ENCODE measurements at regions not wholly inside any gene's neighbourhood (a gene's known extent, or its start where the extent isn't known, plus 50 kb on each side); places are given as distances from the start of the nearest gene placed in this dataset.

DNA sequence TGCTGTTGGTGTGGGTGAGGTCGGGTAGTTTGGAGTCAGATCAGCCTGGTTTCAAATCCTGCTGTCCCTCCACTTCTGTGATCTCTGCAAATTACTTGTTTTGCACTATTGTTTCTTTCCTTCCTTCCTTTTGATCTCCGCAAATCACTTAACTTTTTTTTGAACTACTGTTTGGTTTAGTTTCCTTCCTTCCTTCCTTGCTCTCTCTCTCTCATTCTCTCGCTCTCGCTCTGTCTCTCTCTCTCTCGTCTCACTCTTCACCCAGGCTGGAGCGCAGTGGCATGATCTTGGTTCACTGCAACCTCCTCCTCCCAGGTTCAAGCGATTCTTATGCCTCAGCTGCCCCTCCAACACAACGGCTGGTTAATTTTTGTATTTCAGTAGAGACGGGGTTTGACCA, 141.6 kb upstream of the ITGA6 start:
- TF ChIP-seq, protein P1, sequence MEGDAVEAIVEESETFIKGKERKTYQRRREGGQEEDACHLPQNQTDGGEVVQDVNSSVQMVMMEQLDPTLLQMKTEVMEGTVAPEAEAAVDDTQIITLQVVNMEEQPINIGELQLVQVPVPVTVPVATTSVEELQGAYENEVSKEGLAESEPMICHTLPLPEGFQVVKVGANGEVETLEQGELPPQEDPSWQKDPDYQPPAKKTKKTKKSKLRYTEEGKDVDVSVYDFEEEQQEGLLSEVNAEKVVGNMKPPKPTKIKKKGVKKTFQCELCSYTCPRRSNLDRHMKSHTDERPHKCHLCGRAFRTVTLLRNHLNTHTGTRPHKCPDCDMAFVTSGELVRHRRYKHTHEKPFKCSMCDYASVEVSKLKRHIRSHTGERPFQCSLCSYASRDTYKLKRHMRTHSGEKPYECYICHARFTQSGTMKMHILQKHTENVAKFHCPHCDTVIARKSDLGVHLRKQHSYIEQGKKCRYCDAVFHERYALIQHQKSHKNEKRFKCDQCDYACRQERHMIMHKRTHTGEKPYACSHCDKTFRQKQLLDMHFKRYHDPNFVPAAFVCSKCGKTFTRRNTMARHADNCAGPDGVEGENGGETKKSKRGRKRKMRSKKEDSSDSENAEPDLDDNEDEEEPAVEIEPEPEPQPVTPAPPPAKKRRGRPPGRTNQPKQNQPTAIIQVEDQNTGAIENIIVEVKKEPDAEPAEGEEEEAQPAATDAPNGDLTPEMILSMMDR (IDR thresholded peaks at IDR 0.05; ENCODE audit: low read depth, low read length) = no peak
- no peaks in the 10 kb centered on the region for H3K36me3 ChIP-seq
- H3K4me3 ChIP-seq = no peak overlapping the region
- DNase-seq (ENCODE audit: low read depth in 1 of 2, low spot score in 1 of 2) = no peak
- peak overlapping the region; percentile 46 for H3K27ac ChIP-seq
- H3K9me3 ChIP-seq (ENCODE audit: low read depth) = no peaks in the 10 kb centered on the region
- H3K27me3 ChIP-seq = no peaks in the 10 kb centered on the region
- peaks cover 26% of the 10 kb centered on the region for H3K4me1 ChIP-seq (ENCODE audit: low read depth)

DNA sequence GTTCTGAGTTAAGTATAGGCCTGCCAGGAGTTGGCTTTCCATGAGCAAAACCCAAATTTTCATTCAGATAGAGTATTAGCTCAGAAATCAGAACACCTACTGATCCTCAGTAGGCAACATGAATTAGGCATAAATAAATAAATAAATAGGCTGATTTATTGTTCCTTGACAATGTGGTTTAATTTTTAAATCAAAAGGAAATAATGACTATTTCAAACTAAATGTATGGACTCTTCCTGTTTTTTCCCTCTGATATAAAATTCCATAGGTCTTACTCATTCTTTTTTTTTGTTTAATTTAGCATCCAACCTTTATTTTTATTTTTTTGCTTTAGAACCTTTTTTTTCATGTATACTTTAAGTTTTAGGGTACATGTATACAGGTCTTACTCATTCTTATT, 140.2 kb upstream of the ITGA6 start:
- Histone ChIP-seq H3K4me1 (ENCODE audit: low read depth) (peaks cover 22% of the 10 kb centered on the region), H3K4me3 (no peak overlapping the region), H3K9me3 (ENCODE audit: low read depth) (no peaks in the 10 kb centered on the region), H3K27ac (no peak overlapping the region), H3K36me3 (no peaks in the 10 kb centered on the region), H3K27me3 (no peaks in the 10 kb centered on the region)
- DNase-seq (ENCODE audit: low read depth in 1 of 2, low spot score in 1 of 2) = no peak
- TF ChIP-seq, protein P1 (IDR thresholded peaks at IDR 0.05; ENCODE audit: low read depth, low read length) = no peak

DNA sequence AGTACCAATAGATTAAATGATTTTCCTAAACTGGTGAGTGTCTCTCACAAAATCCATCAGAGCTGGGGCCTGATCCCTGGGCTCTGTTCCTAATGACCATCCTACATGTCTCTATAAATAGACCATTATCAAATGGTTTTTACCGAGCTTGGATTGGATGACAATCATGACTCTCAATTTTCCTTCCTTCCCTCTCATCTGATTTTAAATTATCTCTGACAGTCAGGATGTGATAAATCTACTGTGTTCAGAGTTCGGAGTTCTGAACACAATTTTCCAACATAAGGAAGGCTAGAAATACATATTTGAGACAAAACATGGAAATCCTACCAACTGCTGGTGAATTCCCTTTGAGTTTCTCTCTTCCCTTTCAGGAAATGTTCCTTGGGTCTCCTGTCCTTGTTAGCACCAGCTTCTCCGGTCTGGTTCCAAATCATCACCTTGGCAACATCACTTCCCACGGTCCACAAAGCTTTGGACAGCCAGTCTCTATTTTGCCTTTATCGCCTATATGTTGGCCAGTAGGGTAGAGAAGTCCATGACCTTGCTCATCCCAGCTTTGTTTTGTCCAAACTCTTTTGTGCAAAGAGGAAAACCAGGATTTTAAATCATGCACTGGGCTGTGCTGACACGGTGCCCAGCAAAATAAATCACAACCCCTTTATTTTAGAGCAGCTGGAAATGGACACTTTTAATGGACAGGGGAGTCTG, 139.6 kb upstream of the ITGA6 start:
- Histone ChIP-seq H3K27ac (no peak overlapping the region), H3K9me3 (ENCODE audit: low read depth) (no peaks in the 10 kb centered on the region), H3K36me3 (no peaks in the 10 kb centered on the region), H3K27me3 (no peaks in the 10 kb centered on the region), H3K4me1 (ENCODE audit: low read depth) (peaks cover 19% of the 10 kb centered on the region), H3K4me3 (no peak overlapping the region)
- DNase-seq (ENCODE audit: low read depth in 1 of 2, low spot score in 1 of 2) = no peak
- TF ChIP-seq, protein P1 (IDR thresholded peaks at IDR 0.05; ENCODE audit: low read depth, low read length) = no peak

DNA sequence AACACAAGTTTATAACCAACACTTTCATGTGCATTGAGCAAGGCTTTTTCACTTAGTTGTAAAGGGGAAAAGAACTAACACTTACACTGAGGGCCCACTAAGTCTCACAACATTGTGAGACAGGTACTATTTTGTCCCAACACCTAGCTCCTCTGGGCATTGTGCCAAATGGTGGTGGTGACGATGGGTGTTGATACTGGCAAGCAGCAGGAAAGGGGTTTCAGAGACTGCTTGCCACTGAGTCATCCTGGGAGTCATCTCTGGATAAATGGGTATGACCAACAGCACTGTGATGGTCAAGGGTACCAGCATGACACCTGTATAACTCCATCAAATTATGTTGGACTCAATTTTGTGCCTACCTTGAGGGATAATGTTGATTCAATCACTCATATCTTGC, 138.8 kb upstream of the ITGA6 start:
- Histone ChIP-seq H3K4me3 (no peak overlapping the region), H3K27ac (no peak overlapping the region), H3K36me3 (no peaks in the 10 kb centered on the region), H3K4me1 (ENCODE audit: low read depth) (peaks cover 19% of the 10 kb centered on the region), H3K27me3 (no peaks in the 10 kb centered on the region), H3K9me3 (ENCODE audit: low read depth) (no peaks in the 10 kb centered on the region)
- TF ChIP-seq, protein P1 (IDR thresholded peaks at IDR 0.05; ENCODE audit: low read depth, low read length) = no peak
- DNase-seq (ENCODE audit: low read depth in 1 of 2, low spot score in 1 of 2) = no peak

DNA sequence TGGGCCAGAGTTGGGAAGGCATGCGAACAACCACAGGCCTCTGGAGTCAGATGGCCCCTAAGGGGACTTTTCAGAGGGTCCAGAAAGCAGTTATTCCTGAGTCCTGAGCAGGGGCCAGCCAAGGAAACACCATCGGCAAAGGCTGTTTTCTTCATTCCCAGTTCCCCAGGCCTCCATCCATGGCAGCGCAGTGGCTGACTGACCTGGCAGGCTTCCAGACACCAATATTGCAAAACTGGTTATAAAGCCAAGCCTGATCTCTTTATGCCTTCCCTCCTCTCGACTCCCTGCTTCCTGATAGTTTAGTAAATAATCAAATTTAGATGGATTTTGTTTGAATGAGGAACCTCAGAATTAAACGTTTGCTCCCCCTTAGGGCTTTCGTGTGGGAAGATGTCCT, 133.4 kb upstream of the ITGA6 start:
- peak in 1 of 2 donors; percentile 86 for DNase-seq (ENCODE audit: low read depth in 1 of 2, low spot score in 1 of 2)
- Histone ChIP-seq H3K27me3 (no peaks in the 10 kb centered on the region), H3K27ac (no peak overlapping the region), H3K36me3 (no peaks in the 10 kb centered on the region), H3K9me3 (ENCODE audit: low read depth) (no peaks in the 10 kb centered on the region), H3K4me1 (ENCODE audit: low read depth) (peaks cover 15% of the 10 kb centered on the region), H3K4me3 (no peak overlapping the region)
- TF ChIP-seq, protein P1 (IDR thresholded peaks at IDR 0.05; ENCODE audit: low read depth, low read length) = no peak

Data from cardiac muscle cell (in vitro differentiated cells and primary cell).